H1 (cell line): ENCODE measurements at regions not wholly inside any gene's neighbourhood (a gene's known extent, or its start where the extent isn't known, plus 50 kb on each side); places are given as distances from the start of the nearest gene placed in this dataset.

Experiments used
- CTCF ChIA-PET: fragments of 300-600 bp; sonication (Branson Sonifier 250); formaldehyde crosslinking; loops from one replicate; lab custom pipeline; 2021; ENCODE audit not compliant: partially characterized antibody; lab: Charles Lee
- POLR2A ChIA-PET: fragments of 300-600 bp; sonication (Branson Sonifier 250); formaldehyde crosslinking; loops from one replicate; lab custom pipeline; 2021; ENCODE audit warnings: inconsistent platforms; ENCODE audit not compliant: partially characterized antibody; lab: Charles Lee
- DNase-seq, 2 experiments: peaks; one replicate each; pipeline versions ENCODE4 v3.0.0 to v3.0.0-alpha.2; 2010 to 2022; ENCODE audit warnings: low spot score in 2 of 2, low read depth in 1 of 2, mixed read lengths in 1 of 2
- FAIRE-seq: peaks from 2 replicates; lab custom pipeline; 2011; peaks lifted over from hg19 to GRCh38; lab: Jason Lieb, UNC
- H2AFZ ChIP-seq: 2 replicates; pipeline ENCODE4 v1.8.1; 2012; ENCODE audit warnings: low read length, inconsistent platforms
- H2AK5ac ChIP-seq: 2 replicates; pipeline ENCODE4 v1.6.1; 2013; ENCODE audit warnings: low read depth, low read length
- H2BK120ac ChIP-seq: replicated peaks from 2 replicates; pipeline ENCODE3; 2013; ENCODE audit warnings: low read depth, low read length, inconsistent platforms
- H2BK12ac ChIP-seq: 2 replicates; pipeline ENCODE4 v1.6.1; 2013; ENCODE audit warnings: low read depth, low read length
- H2BK15ac ChIP-seq: 2 replicates; pipeline ENCODE4 v1.6.1; 2013; ENCODE audit warnings: low read length
- H2BK20ac ChIP-seq: 2 replicates; pipeline ENCODE4 v1.6.1; 2013; ENCODE audit warnings: low read length
- H2BK5ac ChIP-seq: 2 replicates; pipeline ENCODE4 v1.6.1; 2013; ENCODE audit warnings: low read depth, low read length
- H3K14ac ChIP-seq: 2 replicates; pipeline ENCODE4 v1.6.1; 2013; ENCODE audit warnings: inconsistent platforms; ENCODE audit not compliant: insufficient read length
- H3K18ac ChIP-seq: 2 replicates; pipeline ENCODE4 v1.6.1; 2013; ENCODE audit warnings: low read length; ENCODE audit errors: extremely low read depth
- H3K23ac ChIP-seq: 2 replicates; pipeline ENCODE4 v1.6.1; 2013; ENCODE audit warnings: inconsistent platforms; ENCODE audit not compliant: insufficient read length
- H3K23me2 ChIP-seq: 2 replicates; pipeline ENCODE4 v1.6.1; 2013; ENCODE audit warnings: low read depth, low read length
- H3K27ac ChIP-seq: 2 replicates; pipeline ENCODE4 v1.6.1; 2011; ENCODE audit warnings: low read depth, low read length, inconsistent platforms
- H3K27me3 ChIP-seq, 4 experiments: replicated peaks in 1 of 4; 1 replicate in 1 of 4; 2 replicates in 3 of 4; pipeline versions ENCODE4 v1.6.1 to v1.8.1; 2011 to 2013; ENCODE audit warnings: low read length in 3 of 4, mild to moderate bottlenecking in 3 of 4, inconsistent platforms in 2 of 4, mixed read lengths in 2 of 4, moderate library complexity in 1 of 4; ENCODE audit not compliant: control insufficient read depth in 3 of 4, insufficient read depth in 3 of 4; ENCODE audit errors: extremely low read depth in 1 of 4
- H3K36me3 ChIP-seq, 4 experiments: 2 replicates each; pipeline versions ENCODE4 v1.6.1 to v1.8.1; 2011 to 2013; ENCODE audit warnings: mild to moderate bottlenecking in 4 of 4, low read length in 3 of 4, moderate library complexity in 2 of 4, control low read depth in 1 of 4, inconsistent platforms in 1 of 4; ENCODE audit not compliant: insufficient read depth in 4 of 4, control insufficient read depth in 2 of 4
- H3K4ac ChIP-seq: replicated peaks from 2 replicates; pipeline ENCODE3; 2013; ENCODE audit warnings: low read length, low read depth, mixed read lengths, inconsistent platforms; ENCODE audit not compliant: insufficient read length
- H3K4me1 ChIP-seq, 4 experiments: replicated peaks in 1 of 4; 1 replicate in 1 of 4; 2 replicates in 3 of 4; pipeline versions ENCODE4 v1.6.1 to v1.8.1; 2011 to 2013; ENCODE audit warnings: low read length in 3 of 4, inconsistent platforms in 2 of 4, mixed read lengths in 1 of 4; ENCODE audit not compliant: insufficient read depth in 4 of 4, control insufficient read depth in 3 of 4
- H3K4me2 ChIP-seq, 2 experiments: 2 replicates each; pipeline versions ENCODE4 v1.6.1 to v1.8.1; 2011 to 2013; ENCODE audit warnings: low read depth in 2 of 2, low read length in 2 of 2, control low read depth in 1 of 2, inconsistent platforms in 1 of 2, mild to moderate bottlenecking in 1 of 2; ENCODE audit not compliant: insufficient read depth in 1 of 2
- H3K4me3 ChIP-seq, 4 experiments: fragments of 200-600, 300-600 bp in 1 of 4; sonication (generic), shearing (Covaris generic), sonication (Bioruptor Twin) in 1 of 4; 2 replicates each; pipeline versions ENCODE4 v1.5.1 to v1.8.1; 2011 to 2016; ENCODE audit warnings: low read length in 4 of 4, low read depth in 3 of 4, control low read depth in 2 of 4, inconsistent platforms in 2 of 4, mild to moderate bottlenecking in 2 of 4, mixed read lengths in 1 of 4, moderate library complexity in 1 of 4; ENCODE audit not compliant: insufficient read depth in 2 of 4; ENCODE audit errors: extremely low read depth in 1 of 4
- H3K56ac ChIP-seq: replicated peaks from 2 replicates; pipeline ENCODE3; 2013; ENCODE audit warnings: low read depth, mild to moderate bottlenecking, mixed read lengths, low read length, inconsistent platforms; ENCODE audit not compliant: insufficient read length
- H3K79me1 ChIP-seq: 2 replicates; pipeline ENCODE4 v1.6.1; 2013; ENCODE audit warnings: low read depth, low read length, control low read depth
- H3K79me2 ChIP-seq, 2 experiments: 2 replicates each; pipeline versions ENCODE4 v1.6.1 to v1.8.1; 2012 to 2013; ENCODE audit warnings: low read length in 2 of 2, mild to moderate bottlenecking in 2 of 2, inconsistent platforms in 1 of 2; ENCODE audit not compliant: insufficient read depth in 2 of 2, control insufficient read depth in 1 of 2
- H3K9ac ChIP-seq, 4 experiments: replicated peaks in 1 of 4; 1 replicate in 1 of 4; 2 replicates in 3 of 4; pipeline versions ENCODE4 v1.6.1 to v1.8.1; 2011 to 2013; ENCODE audit warnings: low read depth in 3 of 4, low read length in 3 of 4, control low read depth in 2 of 4, mild to moderate bottlenecking in 2 of 4, moderate library complexity in 2 of 4, inconsistent platforms in 1 of 4; ENCODE audit errors: extremely low read depth in 1 of 4
- H3K9me3 ChIP-seq, 2 experiments: 2 replicates each; pipeline versions ENCODE4 v1.6.1 to v1.8.1; 2012 to 2013; ENCODE audit warnings: mild to moderate bottlenecking in 2 of 2, moderate library complexity in 2 of 2, control low read depth in 1 of 2, inconsistent platforms in 1 of 2, low read depth in 1 of 2, low read length in 1 of 2, mixed read lengths in 1 of 2; ENCODE audit not compliant: insufficient read depth in 2 of 2
- H4K20me1 ChIP-seq, 2 experiments: replicated peaks in 1 of 2; 2 replicates each; pipeline versions ENCODE3 to v1.8.1; 2011 to 2013; ENCODE audit warnings: inconsistent platforms in 2 of 2, low read length in 2 of 2, mild to moderate bottlenecking in 1 of 2; ENCODE audit not compliant: insufficient read depth in 2 of 2, control insufficient read depth in 1 of 2
- H4K5ac ChIP-seq: 2 replicates; pipeline ENCODE4 v1.6.1; 2013; ENCODE audit warnings: low read length, low read depth, mixed read lengths, inconsistent platforms; ENCODE audit not compliant: insufficient read length
- H4K8ac ChIP-seq: 2 replicates; pipeline ENCODE4 v1.8.0; 2013; ENCODE audit warnings: mild to moderate bottlenecking, moderate library complexity, low read length, inconsistent platforms; ENCODE audit not compliant: insufficient read depth; ENCODE audit errors: extremely low read depth
- H4K91ac ChIP-seq: replicated peaks from 2 replicates; pipeline ENCODE3; 2013; ENCODE audit warnings: low read length, mixed read lengths, inconsistent platforms; ENCODE audit not compliant: insufficient read length
- BACH1 ChIP-seq: IDR thresholded peaks from 2 replicates; pipeline ENCODE4 v1.6.1; 2012; ENCODE audit warnings: low read length, improper control_type of control experiment
- CBX5 ChIP-seq: fragments of 300-800, 300-1000 bp; sonication (generic); IDR thresholded peaks from 2 replicates; pipeline ENCODE4 v1.7.1; 2016; ENCODE audit warnings: antibody characterized with exemption, low read length, low read depth
- CHD2 ChIP-seq: IDR thresholded peaks from 2 replicates; pipeline ENCODE4 v1.6.1; 2012; ENCODE audit warnings: low read length, improper control_type of control experiment
- RAD21 ChIP-seq, 2 experiments: IDR thresholded peaks in 1 of 2; conservative IDR thresholded peaks in 1 of 2; 2 replicates each; pipeline ENCODE4 v1.6.1; 2011; ENCODE audit warnings: low read depth in 2 of 2, low read length in 2 of 2, improper control_type of control experiment in 1 of 2, inconsistent platforms in 1 of 2, mild to moderate bottlenecking in 1 of 2, moderate library complexity in 1 of 2
- SIN3A ChIP-seq, 2 experiments: IDR thresholded peaks in 1 of 2; conservative IDR thresholded peaks in 1 of 2; 2 replicates each; pipeline ENCODE4 v1.6.1; 2011 to 2012; ENCODE audit warnings: low read length in 2 of 2, improper control_type of control experiment in 1 of 2, low read depth in 1 of 2, mild to moderate bottlenecking in 1 of 2
- SIX5 ChIP-seq: IDR thresholded peaks from 2 replicates; pipeline ENCODE4 v1.6.1; 2011; ENCODE audit warnings: mild to moderate bottlenecking, low read depth, low read length
- SP2 ChIP-seq: IDR thresholded peaks from 2 replicates; pipeline ENCODE4 v1.6.1; 2012; ENCODE audit warnings: mild to moderate bottlenecking, low read length, inconsistent platforms
- ZNF274 ChIP-seq: IDR thresholded peaks from 2 replicates; pipeline ENCODE4 v1.7.0; 2012; ENCODE audit warnings: low read length, borderline replicate concordance; ENCODE audit errors: extremely low read depth
- WGBS, 2 experiments: shearing (Covaris generic) in 1 of 2; methylation state at CpG; one replicate each; pipeline versions ENCODE4 v1.1.6 to v1.1.7; 2013 to 2015; ENCODE audit warnings: low lambda C conversion rate in 2 of 2, mixed read lengths in 2 of 2, inconsistent platforms in 1 of 2, low coverage in 1 of 2, missing lambda C conversion rate in 1 of 2; ENCODE audit not compliant: insufficient replicate concordance in 2 of 2, insufficient coverage in 1 of 2, insufficient read length in 1 of 2; ENCODE audit errors: extremely low coverage in 1 of 2, missing lambda C conversion rate in 1 of 2; 5-methylcytosine and 5-hydroxymethylcytosine counted together

DNA sequence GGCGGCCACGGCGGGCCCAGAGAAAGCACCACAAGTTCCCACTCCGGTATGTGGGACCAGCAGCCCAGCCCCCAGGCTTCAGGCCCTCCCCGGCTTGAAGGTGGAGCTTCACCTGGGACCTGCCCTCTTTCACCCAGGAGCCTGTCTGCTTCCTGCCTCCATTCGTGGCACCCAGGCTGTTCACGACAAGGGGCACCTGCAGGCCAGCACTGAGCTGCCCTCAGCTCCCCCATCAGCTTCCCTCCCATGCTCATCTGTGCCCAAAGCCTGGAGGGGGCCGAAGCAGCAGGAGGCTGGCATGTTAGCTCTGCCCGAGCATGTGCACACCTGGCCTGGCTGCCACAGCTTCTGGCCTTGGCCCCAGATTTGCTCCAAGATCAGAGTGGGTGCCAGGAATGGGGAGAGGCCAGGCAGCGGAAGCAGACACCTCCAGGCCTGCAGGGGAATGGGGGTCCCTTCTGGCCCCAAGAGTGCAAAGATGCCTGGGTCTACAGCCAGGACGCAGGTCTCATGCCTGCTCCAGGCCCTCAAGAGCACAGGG lies 312.4 kb upstream of the SYT4 start:
- FAIRE-seq (no peak), DNase-seq (no peak)
- Histone ChIP-seq H3K9me3 (no peaks in the 10 kb centered on the region), H2BK12ac (no peak overlapping the region), H3K4me1 (no peaks in the 10 kb centered on the region), H3K23me2 (no peaks in the 10 kb centered on the region), H3K14ac (no peak overlapping the region), H3K36me3 (no peaks in the 10 kb centered on the region), H2AFZ (no peak overlapping the region), H4K8ac (peak overlapping the region; percentile 79; the same call in 1 of the 2 replicates), H4K20me1 (no peaks in the 10 kb centered on the region), H3K79me2 (no peaks in the 10 kb centered on the region), H4K5ac (no peak overlapping the region), H4K91ac (no peak overlapping the region), H3K9ac (no peak overlapping the region), H3K4me2 (no peak overlapping the region), H2BK20ac (no peak overlapping the region), H3K79me1 (no peaks in the 10 kb centered on the region), H2AK5ac (no peak overlapping the region), H3K27me3 (no peaks in the 10 kb centered on the region), H3K23ac (no peak overlapping the region), H3K18ac (no peak overlapping the region), H2BK15ac (no peak overlapping the region), H3K56ac (no peak overlapping the region), H3K4ac (no peak overlapping the region), H3K4me3 (no peak overlapping the region), H3K27ac (no peak overlapping the region), H2BK5ac (no peak overlapping the region), H2BK120ac (no peak overlapping the region)
- WGBS, 2 experiments, result 88% methylated on average over 8 of the region's 11 CpGs; no CpG with 5 or more reads in 1 of the 2 experiments
- ChIA-PET POLR2A (no interaction called here), CTCF (interaction anchor here (0.6 to 14.1 kb wide), 12 partner anchors 9 to 1755 kb away, joined by 3 to 247 read pairs (median 4); no protein-coding TSS in a partner anchor)
- TF ChIP-seq RAD21 (IDR thresholded peaks at IDR 0.05 in 1 of 2, conservative IDR thresholded peaks at IDR 0.05 in 1 of 2; ENCODE audit: low read depth in 2 of 2, low read length in 2 of 2) (no peak), ZNF274 (no peak), BACH1 (no peak), CBX5 (no peak), SP2 (no peak), CHD2 (no peak), SIN3A (conservative IDR thresholded peaks at IDR 0.05 in 1 of 2, IDR thresholded peaks at IDR 0.05 in 1 of 2; ENCODE audit: low read depth in 1 of 2, low read length in 2 of 2) (no peak), SIX5 (no peak)
